ENCODE measurements at regions not wholly inside any gene's neighbourhood (a gene's known extent, or its start where the extent isn't known, plus 50 kb on each side); places are given as distances from the start of the nearest gene placed in this dataset.

DNA sequence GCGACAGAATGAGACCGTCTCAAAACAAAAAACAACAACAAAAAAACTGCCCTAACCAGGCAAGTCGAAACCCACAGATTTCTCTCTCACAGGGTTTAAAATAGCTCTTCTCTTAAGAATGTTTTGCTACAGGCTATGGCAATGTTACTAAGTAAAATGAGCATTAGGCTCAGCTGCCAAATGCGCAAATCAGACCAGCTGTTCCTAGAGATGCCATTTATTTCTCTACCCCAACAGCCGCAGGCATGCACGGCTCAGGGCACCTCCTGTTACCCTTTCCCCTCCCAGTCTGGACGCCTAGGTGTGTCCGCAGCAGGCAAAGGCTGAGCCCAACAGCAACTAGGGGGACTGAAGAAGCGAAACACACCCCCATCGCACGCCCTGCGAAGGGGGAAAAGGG is 168.3 kb upstream of the MBL2 start:
- DNase-seq (ENCODE audit: low read depth) = no peak
- TF ChIP-seq, protein P1, sequence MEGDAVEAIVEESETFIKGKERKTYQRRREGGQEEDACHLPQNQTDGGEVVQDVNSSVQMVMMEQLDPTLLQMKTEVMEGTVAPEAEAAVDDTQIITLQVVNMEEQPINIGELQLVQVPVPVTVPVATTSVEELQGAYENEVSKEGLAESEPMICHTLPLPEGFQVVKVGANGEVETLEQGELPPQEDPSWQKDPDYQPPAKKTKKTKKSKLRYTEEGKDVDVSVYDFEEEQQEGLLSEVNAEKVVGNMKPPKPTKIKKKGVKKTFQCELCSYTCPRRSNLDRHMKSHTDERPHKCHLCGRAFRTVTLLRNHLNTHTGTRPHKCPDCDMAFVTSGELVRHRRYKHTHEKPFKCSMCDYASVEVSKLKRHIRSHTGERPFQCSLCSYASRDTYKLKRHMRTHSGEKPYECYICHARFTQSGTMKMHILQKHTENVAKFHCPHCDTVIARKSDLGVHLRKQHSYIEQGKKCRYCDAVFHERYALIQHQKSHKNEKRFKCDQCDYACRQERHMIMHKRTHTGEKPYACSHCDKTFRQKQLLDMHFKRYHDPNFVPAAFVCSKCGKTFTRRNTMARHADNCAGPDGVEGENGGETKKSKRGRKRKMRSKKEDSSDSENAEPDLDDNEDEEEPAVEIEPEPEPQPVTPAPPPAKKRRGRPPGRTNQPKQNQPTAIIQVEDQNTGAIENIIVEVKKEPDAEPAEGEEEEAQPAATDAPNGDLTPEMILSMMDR (conservative IDR thresholded peaks at IDR 0.05; ENCODE audit: low read depth, low read length) = no peak
- H3K4me3 ChIP-seq (ENCODE audit: low read depth, low read length) = no peak overlapping the region

DNA sequence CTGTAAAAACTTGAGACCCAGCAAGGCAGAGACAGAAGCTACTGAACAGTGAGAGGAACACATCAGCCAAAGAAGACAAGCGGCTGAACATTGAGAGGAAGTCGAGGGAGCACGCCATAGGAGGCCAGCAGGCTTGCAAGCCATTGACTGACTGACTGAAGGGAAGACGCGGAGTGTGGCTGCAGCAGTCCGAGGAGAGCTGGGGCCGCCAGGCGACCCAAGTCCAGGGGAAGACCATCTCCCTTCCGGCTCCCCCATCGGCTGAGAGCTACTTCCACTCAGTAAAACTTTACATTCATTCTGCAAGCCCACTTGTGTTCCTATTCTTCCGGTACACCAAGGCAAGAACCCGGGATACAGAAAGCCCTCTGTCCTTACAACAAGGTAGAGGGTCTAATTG is 167.3 kb upstream of the MBL2 start:
- no peak overlapping the region for H3K4me3 ChIP-seq (ENCODE audit: low read depth, low read length)
- TF ChIP-seq, protein P1 (conservative IDR thresholded peaks at IDR 0.05; ENCODE audit: low read depth, low read length) = no peak
- DNase-seq (ENCODE audit: low read depth) = no peak

DNA sequence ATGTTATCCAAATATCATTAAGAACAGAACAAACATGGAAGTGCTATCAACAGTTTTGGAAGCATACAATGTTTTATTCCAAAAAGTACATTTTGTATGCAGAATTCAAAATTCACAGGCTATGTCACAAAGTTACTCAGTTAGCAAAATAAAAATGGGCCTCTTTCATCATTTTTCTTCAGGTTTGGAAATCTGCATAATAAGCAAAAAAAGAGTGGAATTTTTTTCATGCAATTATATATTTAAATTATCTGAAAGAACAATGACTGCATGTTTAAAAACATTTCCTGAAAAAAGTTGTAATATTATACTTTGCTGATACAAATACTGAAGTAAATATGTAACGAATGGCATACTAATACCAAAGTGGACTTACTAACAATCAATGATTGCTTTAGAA is 161.2 kb upstream of the MBL2 start:
- TF ChIP-seq, protein P1 (conservative IDR thresholded peaks at IDR 0.05; ENCODE audit: low read depth, low read length) = no peak
- H3K4me3 ChIP-seq (ENCODE audit: low read depth, low read length) = no peak overlapping the region
- no peak for DNase-seq (ENCODE audit: low read depth)

DNA sequence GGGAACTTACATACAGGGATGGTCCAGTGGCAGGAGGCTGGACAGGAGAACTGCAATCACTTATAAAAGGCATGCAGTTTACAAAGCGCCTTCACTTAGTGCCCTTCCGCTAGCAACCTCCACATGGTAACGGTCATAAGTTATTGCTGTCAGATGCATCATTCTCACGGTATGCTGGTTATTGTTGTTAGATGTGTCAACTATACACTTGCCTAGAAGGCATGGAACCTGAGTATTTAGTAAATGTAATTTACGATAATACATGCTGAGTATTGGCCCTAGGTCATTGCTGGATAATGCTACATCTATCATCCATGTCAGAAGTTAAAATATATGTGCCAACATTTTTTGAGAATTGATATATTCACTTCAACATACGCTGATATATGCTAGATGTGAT is 155.1 kb upstream of the MBL2 start:
- TF ChIP-seq, protein P1 (conservative IDR thresholded peaks at IDR 0.05; ENCODE audit: low read depth, low read length) = no peak
- no peak for DNase-seq (ENCODE audit: low read depth)
- no peak overlapping the region for H3K4me3 ChIP-seq (ENCODE audit: low read depth, low read length)

DNA sequence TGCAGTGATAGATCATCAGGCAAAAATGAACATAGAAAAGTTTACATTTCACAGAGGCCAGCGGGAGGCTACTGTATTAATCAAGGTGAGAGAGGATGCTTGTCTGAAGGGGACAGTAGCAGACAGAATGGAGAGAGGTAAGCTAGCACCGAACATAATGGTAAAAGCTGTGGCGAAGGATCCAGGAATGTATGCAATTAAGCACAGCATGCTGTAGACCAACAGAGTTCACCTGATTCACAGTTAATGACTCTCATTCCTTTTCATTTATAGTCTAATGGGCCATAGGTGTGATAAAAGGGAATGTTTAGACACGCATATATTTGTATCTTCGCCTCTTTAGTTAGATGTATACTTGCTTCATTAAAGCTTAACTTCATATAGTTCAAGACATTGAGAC is 150.9 kb upstream of the MBL2 start:
- DNase-seq (ENCODE audit: low read depth) = no peak
- TF ChIP-seq, protein P1 (conservative IDR thresholded peaks at IDR 0.05; ENCODE audit: low read depth, low read length) = no peak
- H3K4me3 ChIP-seq (ENCODE audit: low read depth, low read length) = no peak overlapping the region

DNA sequence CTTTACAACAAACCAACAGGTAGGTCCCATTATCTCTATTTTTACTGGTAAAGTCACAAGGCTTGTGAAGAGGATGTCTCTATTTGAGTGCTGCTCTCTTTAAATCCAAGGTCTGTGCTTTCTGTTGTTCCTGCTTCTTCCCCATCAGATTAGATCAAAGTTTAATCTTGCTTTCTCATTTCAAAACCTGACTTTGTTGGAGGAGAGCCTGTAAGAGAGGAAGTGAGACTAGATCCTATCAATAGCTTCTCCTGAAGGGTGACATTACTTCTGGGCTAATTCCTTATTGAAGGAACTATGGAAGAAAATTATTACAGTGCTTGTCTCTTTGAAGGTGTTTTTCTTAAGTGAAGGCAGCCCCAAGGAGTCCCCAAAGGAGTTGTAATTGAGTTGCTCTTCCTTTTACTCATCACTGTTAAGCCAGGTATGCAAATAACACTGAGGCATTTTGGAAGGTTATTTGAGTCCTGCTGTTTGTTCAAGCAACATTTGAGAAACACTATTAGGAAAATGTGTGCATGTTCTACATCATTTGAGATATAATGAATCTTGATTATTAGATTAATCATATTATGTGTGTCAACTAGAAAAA is 146.2 kb upstream of the MBL2 start:
- no peak overlapping the region for H3K4me3 ChIP-seq (ENCODE audit: low read depth, low read length)
- DNase-seq (ENCODE audit: low read depth) = no peak
- TF ChIP-seq, protein P1 (conservative IDR thresholded peaks at IDR 0.05; ENCODE audit: low read depth, low read length) = no peak

DNA sequence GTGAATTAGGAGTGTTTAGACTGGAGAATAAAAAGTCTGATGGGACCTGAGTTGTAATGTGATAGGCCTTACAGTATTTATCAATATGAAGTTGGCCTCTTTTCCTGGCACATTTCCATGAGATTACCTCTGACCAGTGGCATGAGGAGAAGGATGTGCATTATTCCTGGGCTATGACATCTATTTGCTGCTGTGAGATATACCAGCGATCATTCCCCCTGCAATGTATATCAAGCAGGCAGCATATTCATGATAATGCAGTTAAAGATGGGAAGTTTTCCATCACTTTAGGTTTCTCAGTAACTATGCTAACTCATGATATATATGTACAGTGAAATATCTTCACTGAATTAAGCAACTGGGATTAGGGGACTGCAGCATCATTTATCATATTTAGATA is 142.8 kb upstream of the MBL2 start:
- TF ChIP-seq, protein P1 (conservative IDR thresholded peaks at IDR 0.05; ENCODE audit: low read depth, low read length) = no peak

More for the DNA sequence above, 142.8 kb upstream of the MBL2 start:
- no peak for DNase-seq (ENCODE audit: low read depth)
- H3K4me3 ChIP-seq (ENCODE audit: low read depth, low read length) = no peak overlapping the region
